HEK293 (cell line): ENCODE measurements at regions not wholly inside any gene's neighbourhood (a gene's known extent, or its start where the extent isn't known, plus 50 kb on each side); places are given as distances from the start of the nearest gene placed in this dataset.

ENCODE experiments used
- CTCF ChIA-PET: fragments of 350-600 bp; formaldehyde crosslinking; extraction: SDS; loops from one replicate; lab custom pipeline; 2021; ENCODE audit warnings: antibody characterized with exemption; lab: Yijun Ruan, JAX
- POLR2A ChIA-PET: fragments of 300-600 bp; formaldehyde crosslinking; extraction: SDS; loops from one replicate; lab custom pipeline; 2020; ENCODE audit warnings: antibody characterized with exemption, inconsistent platforms; lab: Yijun Ruan, JAX
- H3K27ac ChIP-seq: fragments of 200-500 bp; sonication (Bioruptor generic); 2 replicates; pipeline ENCODE4 v1.5.1; 2014; ENCODE audit warnings: low read depth, low read length, control low read depth, inconsistent platforms; ENCODE audit errors: extremely low read depth
- H3K36me3 ChIP-seq, 2 experiments: fragments of 200-500 bp in 1 of 2; sonication (Bioruptor generic) in 1 of 2; 1 replicate in 1 of 2; 2 replicates in 1 of 2; pipeline ENCODE4 v1.5.1; 2014 to 2017; ENCODE audit warnings: inconsistent platforms in 2 of 2, low read length in 2 of 2; ENCODE audit not compliant: control insufficient read depth in 2 of 2, insufficient read depth in 1 of 2
- H3K4me1 ChIP-seq: fragments of 200-500 bp; sonication (Bioruptor generic); 2 replicates; pipeline ENCODE4 v1.5.1; 2014; ENCODE audit warnings: mild to moderate bottlenecking, low read length, inconsistent platforms; ENCODE audit not compliant: control insufficient read depth, insufficient read depth
- H3K4me3 ChIP-seq: 2 replicates; pipeline ENCODE4 v1.5.1; 2011; ENCODE audit warnings: low read depth, mild to moderate bottlenecking, control low read depth, low read length, moderate library complexity
- H3K9me3 ChIP-seq: fragments of 200-500 bp; sonication (Bioruptor generic); 2 replicates; pipeline ENCODE4 v1.5.1; 2014; ENCODE audit warnings: low read depth, low read length, inconsistent platforms; ENCODE audit not compliant: control insufficient read depth, insufficient read depth
- FEZF1 ChIP-seq: fragments of 450-650 bp; formaldehyde crosslinking; IDR thresholded peaks from 2 replicates; pipeline ENCODE4 v1.5.1; 2016; ENCODE audit warnings: missing biosample characterization, missing genetic modification characterization
- GLI4 ChIP-seq: fragments of 450-650 bp; formaldehyde crosslinking; IDR thresholded peaks from 2 replicates; pipeline ENCODE4 v1.5.1; 2016; ENCODE audit warnings: missing biosample characterization, missing genetic modification characterization
- OVOL3 ChIP-seq: fragments of 450-650 bp; formaldehyde crosslinking; IDR thresholded peaks from 2 replicates; pipeline ENCODE4 v1.5.1; 2016; ENCODE audit warnings: missing biosample characterization, missing genetic modification characterization
- PRDM10 ChIP-seq: fragments of 450-650 bp; formaldehyde crosslinking; IDR thresholded peaks from 2 replicates; pipeline ENCODE4 v1.5.1; 2016; ENCODE audit warnings: missing biosample characterization, missing genetic modification characterization
- PRDM2 ChIP-seq: fragments of 450-650 bp; formaldehyde crosslinking; IDR thresholded peaks from 2 replicates; pipeline ENCODE4 v1.5.1; 2016; ENCODE audit warnings: missing biosample characterization, missing genetic modification characterization, borderline replicate concordance
- REPIN1 ChIP-seq: fragments of 450-650 bp; formaldehyde crosslinking; IDR thresholded peaks from 2 replicates; pipeline ENCODE4 v1.5.1; 2017; ENCODE audit warnings: missing biosample characterization, missing genetic modification characterization, low read depth
- SALL2 ChIP-seq: fragments of 450-650 bp; formaldehyde crosslinking; IDR thresholded peaks from 2 replicates; pipeline ENCODE4 v1.5.0; 2017; ENCODE audit warnings: missing biosample characterization, mild to moderate bottlenecking, missing genetic modification characterization, borderline replicate concordance
- YY1 ChIP-seq: fragments of 450-650 bp; formaldehyde crosslinking; IDR thresholded peaks from 2 replicates; pipeline ENCODE4 v1.5.1; 2018; ENCODE audit warnings: missing biosample characterization, missing genetic modification characterization
- ZFP41 ChIP-seq: fragments of 450-650 bp; formaldehyde crosslinking; IDR thresholded peaks from 2 replicates; pipeline ENCODE4 v1.5.1; 2016; ENCODE audit warnings: missing biosample characterization, missing genetic modification characterization, borderline replicate concordance
- ZNF10 ChIP-seq: fragments of 450-650 bp; formaldehyde crosslinking; IDR thresholded peaks from 2 replicates; pipeline ENCODE4 v1.5.1; 2017; ENCODE audit warnings: missing biosample characterization, missing genetic modification characterization
- ZNF211 ChIP-seq: fragments of 450-650 bp; formaldehyde crosslinking; IDR thresholded peaks from 2 replicates; pipeline ENCODE4 v1.5.1; 2016; ENCODE audit warnings: low read depth, missing biosample characterization, missing genetic modification characterization
- TF ChIP-seq, protein P1 (sequence below): fragments of 450-650 bp; formaldehyde crosslinking; IDR thresholded peaks from 2 replicates; pipeline ENCODE4 v1.5.1; 2016; ENCODE audit warnings: missing biosample characterization, missing genetic modification characterization
- TF ChIP-seq, protein P2 (sequence below): fragments of 450-650 bp; formaldehyde crosslinking; IDR thresholded peaks from 2 replicates; pipeline ENCODE4 v1.5.1; 2016; ENCODE audit warnings: missing biosample characterization, missing genetic modification characterization

- no peak for TF ChIP-seq PRDM10 (tag by site-specific recombination)
- TF ChIP-seq, all 188 proteins: peak for 0
Measured at GRCh38 chr1:215005656-215006345, 76.7 kb upstream of the KCNK2 start (continued).

DNA sequence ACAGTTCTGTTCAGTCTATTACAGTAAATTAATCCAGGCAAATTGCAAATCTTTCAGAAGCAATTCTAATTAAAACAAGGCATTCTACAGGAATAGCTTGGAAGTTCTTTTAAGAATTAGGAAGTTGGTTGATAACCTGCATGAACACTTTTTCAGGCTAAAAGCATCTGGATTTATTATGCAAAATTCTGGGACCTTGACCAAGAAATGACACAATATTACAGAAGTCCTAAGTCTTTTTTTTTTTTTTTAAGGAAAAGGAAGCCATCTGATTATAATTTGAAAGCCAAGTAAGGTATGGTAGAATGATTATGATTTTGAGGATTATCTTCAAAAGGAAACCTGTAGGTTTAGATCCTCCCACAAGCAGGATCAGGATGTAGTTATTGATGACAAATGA, 74.7 kb upstream of the KCNK2 start:
- ChIA-PET CTCF (no interaction called here), POLR2A (no interaction called here)
- no peaks in the 10 kb centered on the region for H3K36me3 ChIP-seq
- peaks cover 17% of the 10 kb centered on the region for H3K4me1 ChIP-seq
- H3K27ac ChIP-seq = no peak overlapping the region
- H3K4me3 ChIP-seq = no peak overlapping the region
- H3K9me3 ChIP-seq = no peaks in the 10 kb centered on the region
- no peak for TF ChIP-seq ZFP41
- TF ChIP-seq, protein P1, sequence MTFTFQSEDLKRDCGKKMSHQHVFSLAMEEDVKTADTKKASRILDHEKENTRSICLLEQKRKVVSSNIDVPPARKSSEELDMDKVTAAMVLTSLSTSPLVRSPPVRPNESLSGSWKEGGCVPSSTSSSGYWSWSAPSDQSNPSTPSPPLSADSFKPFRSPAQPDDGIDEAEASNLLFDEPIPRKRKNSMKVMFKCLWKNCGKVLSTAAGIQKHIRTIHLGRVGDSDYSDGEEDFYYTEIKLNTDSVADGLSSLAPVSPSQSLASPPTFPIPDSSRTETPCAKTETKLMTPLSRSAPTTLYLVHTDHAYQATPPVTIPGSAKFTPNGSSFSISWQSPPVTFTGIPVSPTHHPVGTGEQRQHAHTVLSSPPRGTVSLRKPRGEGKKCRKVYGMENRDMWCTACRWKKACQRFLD = no peak
- TF ChIP-seq GLI4 (tag by site-specific recombination) = no peak
- TF ChIP-seq, protein P2, sequence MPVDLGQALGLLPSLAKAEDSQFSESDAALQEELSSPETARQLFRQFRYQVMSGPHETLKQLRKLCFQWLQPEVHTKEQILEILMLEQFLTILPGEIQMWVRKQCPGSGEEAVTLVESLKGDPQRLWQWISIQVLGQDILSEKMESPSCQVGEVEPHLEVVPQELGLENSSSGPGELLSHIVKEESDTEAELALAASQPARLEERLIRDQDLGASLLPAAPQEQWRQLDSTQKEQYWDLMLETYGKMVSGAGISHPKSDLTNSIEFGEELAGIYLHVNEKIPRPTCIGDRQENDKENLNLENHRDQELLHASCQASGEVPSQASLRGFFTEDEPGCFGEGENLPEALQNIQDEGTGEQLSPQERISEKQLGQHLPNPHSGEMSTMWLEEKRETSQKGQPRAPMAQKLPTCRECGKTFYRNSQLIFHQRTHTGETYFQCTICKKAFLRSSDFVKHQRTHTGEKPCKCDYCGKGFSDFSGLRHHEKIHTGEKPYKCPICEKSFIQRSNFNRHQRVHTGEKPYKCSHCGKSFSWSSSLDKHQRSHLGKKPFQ (tag by site-specific recombination) = no peak
- no peak for TF ChIP-seq SALL2
- no peak for TF ChIP-seq OVOL3 (tag by site-specific recombination)
- no peak for TF ChIP-seq ZNF10 (tag by site-specific recombination)
- TF ChIP-seq YY1 (tag by site-specific recombination) = no peak
- TF ChIP-seq PRDM2 (tag by site-specific recombination) = no peak
- no peak for TF ChIP-seq REPIN1 (tag by site-specific recombination)
- TF ChIP-seq ZNF211 = no peak
- no peak for TF ChIP-seq FEZF1 (tag by site-specific recombination)
